Stimulated activated CD4-positive, alpha-beta T cell treated with anti-CD3 and anti-CD28 coated beads, Interleukin-4, amount 100 ng/mL, for 24 hours (primary cell): ENCODE measurements at regions not wholly inside any gene's neighbourhood (a gene's known extent, or its start where the extent isn't known, plus 50 kb on each side); places are given as distances from the start of the nearest gene placed in this dataset.
A peak's percentile ranks its signal among the peaks of the same experiment; 100 is the strongest.

Source experiments
- DNase-seq: peaks from one replicate; pipeline ENCODE4 v3.0.0-alpha.2; 2020

- DNase-seq: peak; percentile 28
Observed at GRCh38 chr15:89399238-89400115, 64.9 kb upstream of the POLG start.

- DNase-seq: no peak
Observed at GRCh38 chr15:89398896-89399237, 64.2 kb upstream of the POLG start.

DNA sequence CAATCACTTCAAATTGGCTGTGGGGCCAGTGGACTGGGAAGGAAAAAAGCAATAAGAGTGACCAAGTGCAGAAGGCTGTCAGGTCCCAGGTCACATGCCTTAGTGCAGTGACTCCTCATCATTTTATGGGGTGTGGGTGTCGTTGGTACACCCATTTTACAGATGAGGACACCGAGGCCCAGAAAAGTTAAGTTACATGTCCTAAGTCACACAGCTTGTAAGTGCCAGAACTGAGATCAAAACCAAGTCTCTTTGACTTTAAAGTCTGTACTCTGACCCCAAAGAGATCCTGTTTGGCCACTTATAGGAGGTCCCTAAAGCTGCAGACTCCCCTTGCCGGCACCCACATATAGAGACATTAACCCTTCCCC, 63.0 kb upstream of the POLG start:
- DNase-seq: no peak

- no peak for DNase-seq
Observed at GRCh38 chr15:89396723-89397652, 62.4 kb upstream of the POLG start.

DNA sequence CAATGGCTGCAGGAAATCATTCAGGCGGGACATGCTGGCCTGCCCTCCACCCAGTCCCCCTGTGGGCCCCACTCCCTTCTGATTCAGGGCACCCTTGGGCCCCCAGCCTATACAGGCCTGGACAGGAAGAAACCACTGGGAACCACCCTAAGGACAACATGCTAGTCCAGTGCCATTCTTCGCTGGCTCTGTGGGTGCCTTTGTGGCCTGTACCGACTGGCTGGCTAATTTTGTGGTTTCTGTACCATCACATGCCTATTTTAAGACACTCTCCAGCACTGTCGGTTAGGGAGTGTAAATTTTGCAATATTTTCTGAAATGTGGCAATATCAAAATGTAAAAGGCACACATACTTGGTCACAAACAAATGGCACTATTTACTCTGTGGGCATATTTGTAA, 61.4 kb upstream of the POLG start:
- no peak for DNase-seq

DNA sequence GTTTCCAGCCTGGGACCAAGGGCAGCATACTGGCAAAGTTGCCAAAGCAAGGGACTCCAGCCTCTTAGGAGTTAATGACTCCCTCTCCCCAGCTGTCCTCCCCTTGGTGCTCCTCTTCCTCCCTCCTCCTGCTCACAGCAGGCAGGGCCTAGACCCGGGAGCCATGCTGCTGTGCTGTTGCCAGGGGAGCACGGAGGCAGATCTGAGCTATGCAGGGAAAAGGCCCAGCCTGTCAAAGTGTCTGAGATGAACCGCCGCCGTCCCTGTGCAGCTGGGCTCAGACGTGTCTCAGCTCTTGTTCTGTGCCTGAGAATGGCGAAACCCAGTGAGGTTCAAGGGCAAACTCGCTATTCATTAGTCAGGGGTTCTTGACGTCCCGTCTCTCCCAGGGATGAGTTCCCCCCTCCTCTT, 60.8 kb upstream of the POLG start:
- DNase-seq: no peak

DNA sequence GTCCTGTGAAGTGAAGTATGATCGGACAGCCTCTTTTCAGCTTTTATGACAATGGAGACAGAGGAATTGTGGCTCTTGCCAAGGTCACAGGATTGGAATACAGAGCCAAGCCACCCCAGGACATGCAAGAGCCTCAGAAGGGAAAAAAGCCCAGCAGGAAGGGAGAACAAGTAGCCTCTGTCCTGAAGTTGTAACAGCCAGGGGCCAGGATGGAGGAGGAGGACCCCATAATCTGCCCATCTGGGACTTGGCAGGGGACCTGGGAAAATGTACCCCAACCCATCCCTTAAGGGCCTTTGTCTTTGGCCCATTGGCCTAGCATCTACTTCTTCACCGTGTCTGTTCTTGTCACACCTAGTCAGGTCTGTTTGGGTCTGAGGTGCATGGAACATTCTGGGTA, 60.4 kb upstream of the POLG start:
- DNase-seq: no peak

DNA sequence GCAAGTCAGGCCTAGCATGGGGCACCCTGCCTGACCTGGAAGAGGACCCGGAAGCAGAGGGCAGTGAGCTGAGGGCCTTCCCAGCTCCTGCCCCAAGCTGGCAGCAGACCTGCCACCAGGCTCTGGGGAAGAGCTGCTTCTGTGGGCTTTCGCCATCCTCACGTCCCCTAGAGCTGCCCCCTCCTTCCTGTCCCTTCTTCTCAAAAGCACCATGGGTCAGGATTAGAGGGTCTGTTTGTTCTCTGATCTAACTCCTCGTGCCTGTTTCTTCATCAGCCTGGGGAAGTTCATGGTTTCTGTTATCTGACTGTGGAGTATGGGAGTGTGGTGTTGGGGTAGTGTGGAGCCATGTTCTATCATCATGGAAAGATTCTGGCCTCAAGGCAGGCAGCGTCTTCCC, 58.4 kb upstream of the POLG start:
- no peak for DNase-seq

DNA sequence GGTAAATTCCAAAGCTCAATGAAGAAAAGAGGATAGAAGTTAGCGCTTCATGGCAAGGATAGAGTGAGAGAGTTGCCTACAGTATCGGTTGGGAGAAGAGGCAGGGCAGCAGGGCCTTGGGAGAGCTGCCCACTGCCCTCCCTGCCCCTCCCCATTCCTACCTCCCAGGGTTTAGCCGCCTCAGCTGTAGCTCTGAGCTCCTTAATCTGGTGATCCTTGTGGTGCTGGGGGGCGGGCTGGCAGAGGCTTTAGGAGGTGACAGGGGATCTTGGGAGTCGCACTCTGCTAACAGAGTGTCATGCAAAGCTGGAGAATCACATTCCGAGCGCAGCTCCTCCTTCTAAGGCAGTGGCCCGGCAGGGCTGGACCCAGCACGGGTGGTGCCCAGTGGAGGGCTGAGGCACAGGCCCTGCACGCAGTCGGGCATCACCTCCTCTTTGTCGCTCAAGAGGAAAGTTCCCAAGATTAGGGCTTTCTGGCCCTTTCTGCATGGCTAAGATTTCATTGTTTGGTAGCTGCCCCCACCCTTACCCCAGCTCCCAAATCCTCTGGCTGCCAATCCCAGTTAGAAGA, 57.1 kb upstream of the POLG start:
- DNase-seq: no peak

DNA sequence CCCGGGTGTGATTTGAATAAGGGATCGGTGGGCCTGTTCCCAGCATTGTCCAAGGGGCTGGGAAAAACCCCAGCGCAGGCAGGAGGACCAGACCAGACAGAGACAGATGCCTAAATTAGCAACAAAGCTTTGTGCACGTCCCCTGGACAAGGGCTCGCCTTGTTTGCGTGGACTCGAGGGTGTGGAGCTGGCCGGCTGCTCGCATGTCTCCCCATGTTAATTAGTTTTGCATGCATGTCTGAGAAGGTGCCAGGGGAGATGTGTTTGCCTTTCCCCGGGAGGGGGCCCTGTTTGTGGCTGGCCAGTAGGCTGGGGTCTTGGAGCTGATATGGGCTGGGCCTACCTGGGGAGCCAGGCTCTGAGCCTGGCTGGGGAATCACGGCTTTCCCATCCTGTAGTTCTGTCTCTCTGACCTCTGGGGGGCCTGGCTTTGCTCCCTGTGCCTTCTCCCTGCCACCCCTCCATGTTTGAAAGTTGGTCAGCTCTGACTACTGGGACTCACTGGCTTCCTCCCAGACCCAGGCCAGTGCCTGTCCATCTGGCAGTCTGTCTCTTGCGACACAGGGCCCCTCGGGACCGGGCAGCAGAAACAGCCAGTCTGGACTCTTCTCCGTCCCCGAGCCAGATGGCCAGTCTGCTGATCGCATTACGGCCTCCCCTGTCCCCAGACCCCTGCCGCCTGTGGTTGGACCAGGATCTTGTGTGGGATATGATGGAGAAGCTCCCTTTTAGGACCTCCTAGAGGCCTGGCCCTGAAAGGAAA, 55.4 kb upstream of the POLG start:
- DNase-seq: no peak

DNA sequence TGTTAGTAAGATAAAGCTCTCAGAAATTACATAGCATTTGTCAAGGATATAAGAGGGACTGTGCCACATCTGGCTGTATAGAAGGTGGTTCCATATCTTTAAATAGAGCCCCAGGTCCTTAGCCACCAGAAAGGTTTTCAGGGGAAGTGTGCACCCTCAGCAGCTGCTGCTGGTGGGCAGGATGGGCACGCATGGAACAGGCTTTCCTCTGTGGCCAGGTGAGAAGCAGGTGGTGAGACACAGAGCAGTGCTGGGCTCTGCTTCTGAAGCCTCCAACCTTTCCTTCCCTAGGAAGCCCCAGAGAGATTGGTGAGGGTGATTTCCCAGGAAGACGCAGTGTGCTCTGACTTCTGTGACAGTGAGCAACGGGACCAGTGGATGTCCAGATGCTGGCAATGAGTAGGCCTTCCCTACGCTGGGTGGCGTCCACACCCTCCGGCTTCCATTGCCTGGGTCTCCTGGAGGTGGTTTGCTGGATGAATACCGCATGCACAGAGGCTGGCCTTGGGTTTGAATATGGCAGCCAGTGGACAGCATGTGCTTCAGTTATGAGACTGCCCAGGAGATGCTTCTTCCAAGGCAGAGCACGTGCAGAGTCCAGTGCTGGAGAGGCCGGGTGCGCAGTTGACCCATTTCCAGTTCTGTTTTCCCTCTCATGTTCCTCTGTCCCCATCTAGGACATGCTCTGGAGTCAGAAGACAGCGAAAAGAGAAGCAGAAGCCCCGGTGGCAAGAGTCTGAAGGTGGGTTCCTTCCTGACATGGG, 52.7 kb upstream of the POLG start:
- no peak for DNase-seq

- DNase-seq: no peak
Observed at GRCh38 chr15:89385596-89386331, 51.1 kb upstream of the POLG start.
